GM23338 (cell line): ENCODE measurements at regions not wholly inside any gene's neighbourhood (a gene's known extent, or its start where the extent isn't known, plus 50 kb on each side); places are given as distances from the start of the nearest gene placed in this dataset.

Experiments used
- CREB1 ChIP-seq: fragments of 250-450 bp; sonication (Bioruptor Pico); IDR thresholded peaks from 2 replicates; pipeline ENCODE4 v1.5.0; 2020; ENCODE audit warnings: low read depth, mild to moderate bottlenecking, moderate library complexity
- EZH2 ChIP-seq: fragments of 200-600 bp; sonication (generic); IDR thresholded peaks from one replicate; pipeline ENCODE4 v1.8.0; 2017; ENCODE audit warnings: antibody characterized with exemption, mild to moderate bottlenecking, low read depth; ENCODE audit not compliant: unreplicated experiment
- EZH2phosphoT487 ChIP-seq: fragments of 200-600 bp; sonication (generic); IDR thresholded peaks from one replicate; pipeline ENCODE4 v1.8.1; 2018; ENCODE audit warnings: antibody characterized with exemption; ENCODE audit not compliant: unreplicated experiment
- JUNB ChIP-seq: IDR thresholded peaks from one replicate; pipeline ENCODE4 v1.6.1; 2016; ENCODE audit warnings: antibody characterized with exemption; ENCODE audit not compliant: unreplicated experiment
- NANOG ChIP-seq: IDR thresholded peaks from 2 replicates; pipeline ENCODE4 v1.6.1; 2016; ENCODE audit warnings: antibody characterized with exemption, borderline replicate concordance
- POLR2AphosphoS5 ChIP-seq: IDR thresholded peaks from 2 replicates; pipeline ENCODE4 v1.6.1; 2016; ENCODE audit warnings: antibody characterized with exemption, low read depth
- STAT1 ChIP-seq: IDR thresholded peaks from one replicate; pipeline ENCODE4 v1.6.1; 2016; ENCODE audit warnings: antibody characterized with exemption; ENCODE audit not compliant: unreplicated experiment
- ZNF114 ChIP-seq: fragments of 250-450 bp; sonication (Bioruptor Pico); IDR thresholded peaks from 2 replicates; pipeline ENCODE4 v1.5.0; 2020; ENCODE audit warnings: mild to moderate bottlenecking, moderate library complexity
- TF ChIP-seq, protein P1 (sequence below), 2 experiments: fragments of 200-600 bp in 1 of 2; sonication (generic) in 1 of 2; conservative IDR thresholded peaks; 2 replicates each; pipeline versions ENCODE4 v1.5.1 to v1.6.1; 2016 to 2017; ENCODE audit warnings: antibody characterized with exemption in 2 of 2, low read depth in 2 of 2, mild to moderate bottlenecking in 2 of 2, moderate library complexity in 1 of 2
- TF ChIP-seq, protein P2 (sequence below): IDR thresholded peaks from 2 replicates; pipeline ENCODE4 v1.6.1; 2016; ENCODE audit warnings: antibody characterized with exemption
- TF ChIP-seq, protein P3 (sequence below): IDR thresholded peaks from one replicate; pipeline ENCODE4 v1.6.1; 2018; ENCODE audit warnings: antibody characterized with exemption; ENCODE audit not compliant: unreplicated experiment
- TF ChIP-seq, protein P4 (sequence below): fragments of 250-450 bp; sonication (Bioruptor Pico); IDR thresholded peaks from 2 replicates; pipeline ENCODE4 v1.5.0; 2020; ENCODE audit warnings: mild to moderate bottlenecking, moderate library complexity

DNA sequence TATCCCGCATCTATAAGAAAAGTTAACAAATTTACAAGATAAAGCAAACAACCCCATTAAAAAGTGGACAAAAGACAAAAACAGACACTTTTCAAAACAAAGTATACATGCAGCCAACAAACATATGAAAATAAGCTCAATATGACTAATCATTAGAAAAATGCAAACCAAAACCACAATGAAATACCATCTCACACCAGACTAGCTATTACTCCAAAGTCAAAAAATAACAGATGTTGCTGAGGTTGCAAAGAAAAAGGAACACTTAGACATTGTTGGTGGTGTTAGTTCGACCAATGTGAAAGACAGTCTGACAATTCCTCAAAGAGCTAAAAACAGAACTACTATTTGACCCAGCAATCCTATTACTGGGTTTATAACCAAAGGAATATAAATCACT is 968.6 kb upstream of the USP15 start:
- TF ChIP-seq, protein P1, sequence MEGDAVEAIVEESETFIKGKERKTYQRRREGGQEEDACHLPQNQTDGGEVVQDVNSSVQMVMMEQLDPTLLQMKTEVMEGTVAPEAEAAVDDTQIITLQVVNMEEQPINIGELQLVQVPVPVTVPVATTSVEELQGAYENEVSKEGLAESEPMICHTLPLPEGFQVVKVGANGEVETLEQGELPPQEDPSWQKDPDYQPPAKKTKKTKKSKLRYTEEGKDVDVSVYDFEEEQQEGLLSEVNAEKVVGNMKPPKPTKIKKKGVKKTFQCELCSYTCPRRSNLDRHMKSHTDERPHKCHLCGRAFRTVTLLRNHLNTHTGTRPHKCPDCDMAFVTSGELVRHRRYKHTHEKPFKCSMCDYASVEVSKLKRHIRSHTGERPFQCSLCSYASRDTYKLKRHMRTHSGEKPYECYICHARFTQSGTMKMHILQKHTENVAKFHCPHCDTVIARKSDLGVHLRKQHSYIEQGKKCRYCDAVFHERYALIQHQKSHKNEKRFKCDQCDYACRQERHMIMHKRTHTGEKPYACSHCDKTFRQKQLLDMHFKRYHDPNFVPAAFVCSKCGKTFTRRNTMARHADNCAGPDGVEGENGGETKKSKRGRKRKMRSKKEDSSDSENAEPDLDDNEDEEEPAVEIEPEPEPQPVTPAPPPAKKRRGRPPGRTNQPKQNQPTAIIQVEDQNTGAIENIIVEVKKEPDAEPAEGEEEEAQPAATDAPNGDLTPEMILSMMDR (conservative IDR thresholded peaks at IDR 0.05; ENCODE audit: low read depth in 2 of 2), result no peak
- TF ChIP-seq POLR2AphosphoS5 (no peak), EZH2phosphoT487 (no peak), EZH2 (no peak), JUNB (no peak), STAT1 (no peak), CREB1 (CRISPR knock-in tag) (no peak), ZNF114 (CRISPR knock-in tag) (no peak), NANOG (no peak)
- TF ChIP-seq, protein P2, sequence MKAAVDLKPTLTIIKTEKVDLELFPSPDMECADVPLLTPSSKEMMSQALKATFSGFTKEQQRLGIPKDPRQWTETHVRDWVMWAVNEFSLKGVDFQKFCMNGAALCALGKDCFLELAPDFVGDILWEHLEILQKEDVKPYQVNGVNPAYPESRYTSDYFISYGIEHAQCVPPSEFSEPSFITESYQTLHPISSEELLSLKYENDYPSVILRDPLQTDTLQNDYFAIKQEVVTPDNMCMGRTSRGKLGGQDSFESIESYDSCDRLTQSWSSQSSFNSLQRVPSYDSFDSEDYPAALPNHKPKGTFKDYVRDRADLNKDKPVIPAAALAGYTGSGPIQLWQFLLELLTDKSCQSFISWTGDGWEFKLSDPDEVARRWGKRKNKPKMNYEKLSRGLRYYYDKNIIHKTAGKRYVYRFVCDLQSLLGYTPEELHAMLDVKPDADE, result no peak
- TF ChIP-seq, protein P3, sequence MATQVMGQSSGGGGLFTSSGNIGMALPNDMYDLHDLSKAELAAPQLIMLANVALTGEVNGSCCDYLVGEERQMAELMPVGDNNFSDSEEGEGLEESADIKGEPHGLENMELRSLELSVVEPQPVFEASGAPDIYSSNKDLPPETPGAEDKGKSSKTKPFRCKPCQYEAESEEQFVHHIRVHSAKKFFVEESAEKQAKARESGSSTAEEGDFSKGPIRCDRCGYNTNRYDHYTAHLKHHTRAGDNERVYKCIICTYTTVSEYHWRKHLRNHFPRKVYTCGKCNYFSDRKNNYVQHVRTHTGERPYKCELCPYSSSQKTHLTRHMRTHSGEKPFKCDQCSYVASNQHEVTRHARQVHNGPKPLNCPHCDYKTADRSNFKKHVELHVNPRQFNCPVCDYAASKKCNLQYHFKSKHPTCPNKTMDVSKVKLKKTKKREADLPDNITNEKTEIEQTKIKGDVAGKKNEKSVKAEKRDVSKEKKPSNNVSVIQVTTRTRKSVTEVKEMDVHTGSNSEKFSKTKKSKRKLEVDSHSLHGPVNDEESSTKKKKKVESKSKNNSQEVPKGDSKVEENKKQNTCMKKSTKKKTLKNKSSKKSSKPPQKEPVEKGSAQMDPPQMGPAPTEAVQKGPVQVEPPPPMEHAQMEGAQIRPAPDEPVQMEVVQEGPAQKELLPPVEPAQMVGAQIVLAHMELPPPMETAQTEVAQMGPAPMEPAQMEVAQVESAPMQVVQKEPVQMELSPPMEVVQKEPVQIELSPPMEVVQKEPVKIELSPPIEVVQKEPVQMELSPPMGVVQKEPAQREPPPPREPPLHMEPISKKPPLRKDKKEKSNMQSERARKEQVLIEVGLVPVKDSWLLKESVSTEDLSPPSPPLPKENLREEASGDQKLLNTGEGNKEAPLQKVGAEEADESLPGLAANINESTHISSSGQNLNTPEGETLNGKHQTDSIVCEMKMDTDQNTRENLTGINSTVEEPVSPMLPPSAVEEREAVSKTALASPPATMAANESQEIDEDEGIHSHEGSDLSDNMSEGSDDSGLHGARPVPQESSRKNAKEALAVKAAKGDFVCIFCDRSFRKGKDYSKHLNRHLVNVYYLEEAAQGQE, result no peak
- TF ChIP-seq, protein P4, sequence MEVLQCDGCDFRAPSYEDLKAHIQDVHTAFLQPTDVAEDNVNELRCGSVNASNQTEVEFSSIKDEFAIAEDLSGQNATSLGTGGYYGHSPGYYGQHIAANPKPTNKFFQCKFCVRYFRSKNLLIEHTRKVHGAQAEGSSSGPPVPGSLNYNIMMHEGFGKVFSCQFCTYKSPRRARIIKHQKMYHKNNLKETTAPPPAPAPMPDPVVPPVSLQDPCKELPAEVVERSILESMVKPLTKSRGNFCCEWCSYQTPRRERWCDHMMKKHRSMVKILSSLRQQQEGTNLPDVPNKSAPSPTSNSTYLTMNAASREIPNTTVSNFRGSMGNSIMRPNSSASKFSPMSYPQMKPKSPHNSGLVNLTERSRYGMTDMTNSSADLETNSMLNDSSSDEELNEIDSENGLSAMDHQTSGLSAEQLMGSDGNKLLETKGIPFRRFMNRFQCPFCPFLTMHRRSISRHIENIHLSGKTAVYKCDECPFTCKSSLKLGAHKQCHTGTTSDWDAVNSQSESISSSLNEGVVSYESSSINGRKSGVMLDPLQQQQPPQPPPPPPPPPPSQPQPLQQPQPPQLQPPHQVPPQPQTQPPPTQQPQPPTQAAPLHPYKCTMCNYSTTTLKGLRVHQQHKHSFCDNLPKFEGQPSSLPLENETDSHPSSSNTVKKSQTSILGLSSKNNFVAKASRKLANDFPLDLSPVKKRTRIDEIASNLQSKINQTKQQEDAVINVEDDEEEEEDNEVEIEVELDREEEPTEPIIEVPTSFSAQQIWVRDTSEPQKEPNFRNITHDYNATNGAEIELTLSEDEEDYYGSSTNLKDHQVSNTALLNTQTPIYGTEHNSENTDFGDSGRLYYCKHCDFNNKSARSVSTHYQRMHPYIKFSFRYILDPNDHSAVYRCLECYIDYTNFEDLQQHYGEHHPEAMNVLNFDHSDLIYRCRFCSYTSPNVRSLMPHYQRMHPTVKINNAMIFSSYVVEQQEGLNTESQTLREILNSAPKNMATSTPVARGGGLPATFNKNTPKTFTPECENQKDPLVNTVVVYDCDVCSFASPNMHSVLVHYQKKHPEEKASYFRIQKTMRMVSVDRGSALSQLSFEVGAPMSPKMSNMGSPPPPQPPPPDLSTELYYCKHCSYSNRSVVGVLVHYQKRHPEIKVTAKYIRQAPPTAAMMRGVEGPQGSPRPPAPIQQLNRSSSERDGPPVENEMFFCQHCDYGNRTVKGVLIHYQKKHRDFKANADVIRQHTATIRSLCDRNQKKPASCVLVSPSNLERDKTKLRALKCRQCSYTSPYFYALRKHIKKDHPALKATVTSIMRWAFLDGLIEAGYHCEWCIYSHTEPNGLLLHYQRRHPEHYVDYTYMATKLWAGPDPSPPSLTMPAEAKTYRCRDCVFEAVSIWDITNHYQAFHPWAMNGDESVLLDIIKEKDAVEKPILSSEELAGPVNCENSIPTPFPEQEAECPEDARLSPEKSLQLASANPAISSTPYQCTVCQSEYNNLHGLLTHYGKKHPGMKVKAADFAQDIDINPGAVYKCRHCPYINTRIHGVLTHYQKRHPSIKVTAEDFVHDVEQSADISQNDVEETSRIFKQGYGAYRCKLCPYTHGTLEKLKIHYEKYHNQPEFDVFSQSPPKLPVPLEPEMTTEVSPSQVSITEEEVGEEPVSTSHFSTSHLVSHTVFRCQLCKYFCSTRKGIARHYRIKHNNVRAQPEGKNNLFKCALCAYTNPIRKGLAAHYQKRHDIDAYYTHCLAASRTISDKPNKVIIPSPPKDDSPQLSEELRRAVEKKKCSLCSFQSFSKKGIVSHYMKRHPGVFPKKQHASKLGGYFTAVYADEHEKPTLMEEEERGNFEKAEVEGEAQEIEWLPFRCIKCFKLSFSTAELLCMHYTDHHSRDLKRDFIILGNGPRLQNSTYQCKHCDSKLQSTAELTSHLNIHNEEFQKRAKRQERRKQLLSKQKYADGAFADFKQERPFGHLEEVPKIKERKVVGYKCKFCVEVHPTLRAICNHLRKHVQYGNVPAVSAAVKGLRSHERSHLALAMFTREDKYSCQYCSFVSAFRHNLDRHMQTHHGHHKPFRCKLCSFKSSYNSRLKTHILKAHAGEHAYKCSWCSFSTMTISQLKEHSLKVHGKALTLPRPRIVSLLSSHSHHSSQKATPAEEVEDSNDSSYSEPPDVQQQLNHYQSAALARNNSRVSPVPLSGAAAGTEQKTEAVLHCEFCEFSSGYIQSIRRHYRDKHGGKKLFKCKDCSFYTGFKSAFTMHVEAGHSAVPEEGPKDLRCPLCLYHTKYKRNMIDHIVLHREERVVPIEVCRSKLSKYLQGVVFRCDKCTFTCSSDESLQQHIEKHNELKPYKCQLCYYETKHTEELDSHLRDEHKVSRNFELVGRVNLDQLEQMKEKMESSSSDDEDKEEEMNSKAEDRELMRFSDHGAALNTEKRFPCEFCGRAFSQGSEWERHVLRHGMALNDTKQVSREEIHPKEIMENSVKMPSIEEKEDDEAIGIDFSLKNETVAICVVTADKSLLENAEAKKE (CRISPR knock-in tag), result no peak
